ENCODE measurements at regions not wholly inside any gene's neighbourhood (a gene's known extent, or its start where the extent isn't known, plus 50 kb on each side); places are given as distances from the start of the nearest gene placed in this dataset.

DNA sequence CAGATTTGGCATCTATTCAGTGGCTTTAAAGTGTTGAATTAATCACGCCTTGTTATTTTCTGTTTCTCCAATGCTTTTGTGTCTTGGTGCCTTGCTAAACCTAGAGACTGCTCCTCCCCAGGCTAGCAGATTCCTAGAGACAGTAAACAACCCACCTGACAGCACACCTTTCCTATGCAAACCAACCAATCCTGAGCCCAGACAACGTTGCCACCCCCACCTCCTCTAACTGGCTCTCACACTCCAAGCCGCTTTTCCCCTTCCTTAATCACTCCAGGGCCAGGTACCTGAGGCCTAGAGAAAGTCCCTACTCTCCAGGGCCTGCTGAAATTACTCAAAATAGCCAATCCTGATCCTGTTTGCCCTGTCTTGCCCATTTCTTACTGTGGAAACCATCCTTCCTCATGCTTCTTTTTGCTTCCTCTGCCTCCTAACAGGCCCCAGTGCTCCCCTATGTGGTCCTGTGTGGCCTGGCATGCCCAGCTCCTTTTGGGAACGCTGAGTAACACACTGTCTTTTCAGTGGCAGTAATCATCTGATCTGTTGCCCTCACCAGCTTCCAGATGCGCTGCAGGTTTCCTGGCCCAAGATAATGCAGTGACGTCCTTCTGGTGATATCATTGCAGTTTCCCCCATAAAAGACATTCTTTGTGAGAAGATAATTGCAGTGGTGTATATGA, 53.4 kb downstream of the GAS1 start:
- no peak for DNase-seq

DNA sequence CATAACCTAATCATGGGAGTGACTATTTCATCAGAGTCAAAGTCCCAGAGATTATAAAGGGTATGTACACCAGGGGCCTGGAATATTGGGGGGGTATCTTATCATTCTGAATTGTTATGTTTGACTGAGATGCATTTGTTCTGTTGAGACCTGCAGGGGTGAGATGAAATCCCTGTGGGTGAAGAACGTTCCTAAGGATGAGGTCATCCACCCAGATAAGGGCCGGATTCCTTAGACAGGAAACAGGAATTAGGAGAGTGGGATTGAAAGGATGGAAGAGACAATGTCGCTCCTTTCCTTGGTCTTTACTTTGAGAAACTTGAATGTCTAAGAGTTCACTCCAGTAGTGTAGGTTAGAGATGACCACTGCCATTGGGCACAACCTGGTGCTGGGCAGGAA, 54.7 kb downstream of the GAS1 start:
- no peak for DNase-seq

- no peak for DNase-seq
Measured at GRCh38 chr9:86891886-86892437, 55.3 kb downstream of the GAS1 start.

GRCh38 chr9:86891091-86891490, 56.2 kb downstream of the GAS1 start:
- no peak for DNase-seq

DNA sequence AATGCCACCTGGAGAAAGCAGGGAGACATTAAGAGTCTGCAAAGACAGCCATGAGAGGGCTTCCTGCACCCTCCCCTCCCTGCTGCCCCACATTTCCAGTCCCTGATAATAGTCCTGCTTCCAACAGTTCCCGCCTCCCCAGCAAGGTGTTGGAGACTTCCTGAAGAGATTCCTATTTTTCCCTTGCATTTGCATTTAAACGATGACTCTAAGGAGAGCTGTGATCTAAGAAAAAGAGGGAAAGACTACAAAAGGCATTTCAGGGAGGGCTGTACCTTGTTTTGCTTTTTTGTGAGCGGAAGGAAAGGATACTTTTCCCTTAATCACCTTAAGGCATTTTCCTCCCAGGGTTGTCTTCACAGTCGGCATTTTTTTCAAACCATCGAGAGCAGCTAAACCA, 62.1 kb downstream of the GAS1 start:
- DNase-seq = no peak

- no peak for DNase-seq
Measured at GRCh38 chr9:86876621-86877196, 70.6 kb downstream of the GAS1 start.

DNA sequence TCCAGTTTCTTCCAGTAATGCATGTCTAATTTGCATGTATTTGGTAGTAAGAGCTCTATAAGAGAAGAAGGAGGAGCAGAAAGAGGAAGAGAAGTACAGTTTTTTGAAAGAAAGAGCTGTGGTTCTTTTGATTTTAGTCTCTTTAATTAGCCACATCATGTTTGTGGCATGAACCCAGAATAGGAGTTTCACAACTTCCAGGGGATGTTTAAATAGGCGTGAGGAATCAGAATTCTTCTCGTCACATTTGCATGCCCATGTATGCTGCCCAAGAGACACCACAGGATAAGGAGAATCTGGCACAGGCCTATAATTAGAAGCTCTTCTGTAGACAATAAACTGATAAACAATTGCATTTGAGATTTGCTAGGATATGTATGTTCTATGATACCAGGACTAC, 78.7 kb downstream of the GAS1 start:
- no peak for DNase-seq

DNA sequence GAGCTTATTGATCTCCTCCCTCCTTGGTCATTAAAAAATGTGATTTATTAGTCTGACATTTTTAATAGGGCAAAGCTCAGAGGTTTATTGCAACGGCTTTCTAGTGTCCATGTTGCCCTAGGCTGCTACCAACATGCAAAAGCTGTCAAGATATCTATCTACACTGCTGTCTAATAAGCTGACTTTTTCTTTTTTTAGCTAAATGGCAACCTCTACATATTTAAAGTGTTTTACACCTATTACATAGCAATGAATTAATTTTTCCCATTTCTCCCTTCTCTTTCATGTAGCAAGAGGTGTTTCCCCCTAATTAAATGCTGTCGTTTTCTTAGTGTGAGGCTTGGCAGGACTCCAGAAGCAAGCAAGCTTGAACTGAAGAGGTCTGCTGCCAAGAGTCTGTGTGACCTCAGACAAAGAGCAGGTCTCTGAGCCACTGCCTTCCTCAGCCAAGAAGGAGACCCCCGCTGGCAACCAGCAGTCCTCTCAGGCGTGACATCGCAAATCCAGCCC, 79.4 kb downstream of the GAS1 start:
- no peak for DNase-seq

- DNase-seq = no peak
Measured at GRCh38 chr9:86865952-86866351, 81.4 kb downstream of the GAS1 start.

GRCh38 chr9:86860006-86860405, 87.3 kb downstream of the GAS1 start:
- no peak for DNase-seq

DNA sequence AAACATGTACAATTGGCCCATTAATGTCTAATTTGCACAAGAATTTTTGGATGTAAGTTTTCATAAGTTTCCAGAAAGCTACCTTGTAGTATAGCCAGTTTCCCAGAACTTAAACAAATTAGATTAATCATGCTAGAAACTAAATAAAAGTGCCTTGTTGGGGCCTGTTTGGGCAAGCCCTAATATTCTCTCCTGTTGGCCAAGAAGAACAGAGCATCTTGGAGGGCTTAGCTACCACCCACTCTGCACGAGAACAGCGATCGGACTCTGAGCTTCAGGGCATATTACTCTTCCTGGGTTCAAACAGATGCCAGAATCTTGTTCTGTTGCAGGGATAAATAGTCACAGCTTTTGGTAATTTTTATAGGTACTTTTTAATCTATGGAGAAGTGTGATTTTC, 88.2 kb downstream of the GAS1 start:
- DNase-seq = no peak

DNA sequence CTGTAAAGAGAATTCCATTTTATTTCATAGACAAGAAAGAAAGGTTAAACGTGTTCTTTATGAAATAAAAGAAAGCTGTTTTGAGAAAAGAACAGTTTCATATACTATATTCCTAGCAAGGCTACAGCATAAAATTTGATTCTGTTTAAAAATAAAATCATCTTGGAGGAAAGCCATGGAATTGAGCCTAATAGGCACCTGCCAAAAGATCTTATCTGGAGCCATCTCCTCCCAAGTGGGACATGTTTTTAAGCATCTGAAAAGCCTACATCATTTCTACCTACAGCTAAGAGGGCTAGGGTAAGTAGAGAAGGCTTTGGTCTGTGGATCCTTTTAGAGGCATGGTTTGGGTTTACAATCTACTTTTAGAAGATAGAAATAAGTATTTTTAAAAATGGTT, 89.3 kb downstream of the GAS1 start:
- DNase-seq = no peak

GRCh38 chr9:86856259-86856658, 91.0 kb downstream of the GAS1 start:
- no peak for DNase-seq

- DNase-seq = no peak
Measured at GRCh38 chr9:86854898-86855523, 92.3 kb downstream of the GAS1 start.

GRCh38 chr9:86846656-86847055, 100.7 kb downstream of the GAS1 start:
- no peak for DNase-seq

GRCh38 chr9:86843206-86843605, 104.1 kb downstream of the GAS1 start:
- no peak for DNase-seq

DNA sequence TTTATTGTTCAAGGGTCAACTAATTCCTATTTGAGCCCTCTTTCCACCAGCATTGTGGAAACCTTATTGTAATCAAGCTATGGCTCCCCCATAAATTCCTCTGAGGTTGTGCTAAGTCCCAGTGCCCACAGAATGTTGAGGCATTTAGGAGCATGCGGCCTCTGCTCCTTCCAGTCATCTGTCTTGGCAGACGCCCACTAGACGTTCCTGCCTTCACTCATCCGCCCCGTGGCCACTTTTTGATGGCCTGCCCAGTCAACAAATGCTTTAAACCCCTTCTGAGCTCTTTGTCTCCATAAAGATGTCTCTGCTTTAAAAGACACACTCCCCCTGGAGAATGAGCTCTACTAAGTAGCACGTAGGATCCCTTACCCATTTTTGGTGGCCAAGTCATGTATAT, 104.7 kb downstream of the GAS1 start:
- DNase-seq = no peak

DNA sequence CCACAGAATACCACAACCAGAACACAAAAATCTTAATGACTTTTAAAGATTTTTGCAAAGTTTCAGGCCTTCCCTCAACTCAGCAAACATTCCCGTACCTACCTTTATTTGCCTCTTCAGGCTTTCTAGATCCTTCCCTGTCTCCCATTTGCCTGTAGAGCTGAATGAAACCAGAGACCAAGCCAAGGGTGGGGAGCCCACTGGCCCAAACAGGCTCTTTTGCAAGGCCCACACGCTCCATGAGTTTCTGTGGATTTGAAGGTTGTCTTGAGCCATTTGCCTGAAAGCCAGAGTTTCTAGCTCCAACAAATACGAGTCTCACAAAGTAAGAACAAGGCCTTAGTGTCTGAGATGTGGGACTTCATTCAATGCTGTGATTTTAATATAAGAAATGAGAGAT, 107.8 kb downstream of the GAS1 start:
- DNase-seq = no peak

GRCh38 chr9:86838519-86839497, 108.5 kb downstream of the GAS1 start:
- no peak for DNase-seq

GRCh38 chr9:86837345-86837744, 110.0 kb downstream of the GAS1 start:
- DNase-seq = no peak

- DNase-seq = no peak
Measured at GRCh38 chr9:86836797-86837196, 110.5 kb downstream of the GAS1 start.

GRCh38 chr9:86836266-86836665, 111.0 kb downstream of the GAS1 start:
- DNase-seq = no peak

DNA sequence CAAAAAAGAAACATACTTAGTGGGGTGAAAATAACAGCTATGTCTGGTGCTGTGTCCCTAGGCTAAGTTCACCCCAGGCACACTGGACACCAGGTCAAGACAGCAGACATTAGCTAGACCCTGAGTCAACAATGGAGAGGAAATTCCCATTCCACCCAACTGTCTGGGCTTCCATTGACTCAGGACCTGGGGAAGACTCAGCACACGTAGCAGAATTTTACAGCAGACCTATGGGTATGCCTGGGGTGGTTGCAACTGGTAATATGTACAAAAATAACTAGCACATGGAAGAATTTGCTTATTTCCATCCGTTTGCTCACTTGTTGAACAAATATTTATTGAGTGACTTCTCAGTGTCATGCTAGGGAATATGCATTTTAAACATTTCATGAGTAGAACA, 117.0 kb downstream of the GAS1 start:
- DNase-seq = no peak
